GM12878 (cell line): ENCODE measurements at regions not wholly inside any gene's neighbourhood (a gene's known extent, or its start where the extent isn't known, plus 50 kb on each side); places are given as distances from the start of the nearest gene placed in this dataset.

Source experiments
- ATAC-seq: fragments of 200-7000 bp; cut with Tn5 transposase; 3 replicates; pipeline ENCODE4 v1.9.1; 2020; ENCODE audit warnings: mild to moderate bottlenecking, moderate library complexity
- BruUV-seq: library from RNA; stranded (reverse); fragments of 400-500 nt; replicated peaks from 2 replicates; lab custom pipeline; 2021; lab: Mats Ljungman, UMichigan
- CTCF ChIA-PET: fragments of 300-600 bp; sonication (Branson Sonifier 250); formaldehyde crosslinking; extraction: SDS; loops from one replicate; lab custom pipeline; 2021; ENCODE audit warnings: inconsistent platforms; lab: Yijun Ruan, JAX
- POLR2A ChIA-PET: fragments of 350-600 bp; formaldehyde crosslinking; extraction: SDS; loops from one replicate; lab custom pipeline; 2021; ENCODE audit warnings: inconsistent platforms; lab: Charles Lee
- RAD21 ChIA-PET: fragments of 300-600 bp; sonication (Branson Sonifier 250); formaldehyde crosslinking; loops from one replicate; lab custom pipeline; 2023; ENCODE audit warnings: antibody characterized with exemption; ENCODE audit not compliant: unreplicated experiment; lab: Charles Lee
- SMC1A ChIA-PET: fragments of 300-600 bp; sonication (Branson Sonifier 250); formaldehyde crosslinking; loops from one replicate; lab custom pipeline; 2023; ENCODE audit not compliant: unreplicated experiment, uncharacterized antibody; lab: Charles Lee
- DNase-seq: peaks from one replicate; pipeline ENCODE4 v3.0.0-alpha.2; 2011; ENCODE audit warnings: low read depth, low spot score
- FAIRE-seq: peaks from 3 replicates; lab custom pipeline; 2011; peaks lifted over from hg19 to GRCh38; lab: Jason Lieb, UNC
- H2AFZ ChIP-seq: 2 replicates; pipeline ENCODE4 v1.6.0; 2011; ENCODE audit warnings: low read depth, low read length, control low read depth; ENCODE audit not compliant: control insufficient read depth
- H3K27ac ChIP-seq: 2 replicates; pipeline ENCODE4 v1.5.1; 2011; ENCODE audit warnings: control low read depth; ENCODE audit not compliant: control insufficient read depth, insufficient read depth
- H3K27me3 ChIP-seq, 2 experiments: replicated peaks in 1 of 2; 2 replicates each; pipeline versions ENCODE4 v1.6.0 to v1.6.1; 2011; ENCODE audit warnings: low read length in 1 of 2; ENCODE audit not compliant: control insufficient read depth in 2 of 2, insufficient read depth in 2 of 2
- H3K36me3 ChIP-seq, 2 experiments: 2 replicates each; pipeline ENCODE4 v1.5.1; 2011; ENCODE audit warnings: low read length in 1 of 2; ENCODE audit not compliant: control insufficient read depth in 2 of 2, insufficient read depth in 2 of 2
- H3K4me1 ChIP-seq: 2 replicates; pipeline ENCODE4 v1.6.1; 2011; ENCODE audit warnings: mild to moderate bottlenecking, low read length, moderate library complexity, mixed read lengths; ENCODE audit not compliant: control insufficient read depth, insufficient read depth
- H3K4me2 ChIP-seq: 2 replicates; pipeline ENCODE4 v1.6.0; 2011; ENCODE audit warnings: control low read depth; ENCODE audit not compliant: control insufficient read depth, insufficient read depth
- H3K4me3 ChIP-seq: fragments of 200-600 bp; sonication (generic); 2 replicates; pipeline ENCODE4 v1.5.1; 2016
- H3K79me2 ChIP-seq: 2 replicates; pipeline ENCODE4 v1.6.0; 2011; ENCODE audit warnings: low read length; ENCODE audit not compliant: control insufficient read depth, insufficient read depth
- H3K9ac ChIP-seq: 2 replicates; pipeline ENCODE4 v1.8.0; 2011; ENCODE audit warnings: low read length, control low read depth, mixed read lengths; ENCODE audit not compliant: control insufficient read depth, insufficient read depth
- H3K9me3 ChIP-seq: replicated peaks from 3 replicates; pipeline ENCODE4 v1.5.1; 2011; ENCODE audit warnings: mild to moderate bottlenecking, low read length; ENCODE audit not compliant: control insufficient read depth, insufficient read depth
- H4K20me1 ChIP-seq: 2 replicates; pipeline ENCODE4 v1.6.0; 2011; ENCODE audit not compliant: control insufficient read depth, insufficient read depth
- BACH1 ChIP-seq: fragments of 450-650 bp; IDR thresholded peaks from 2 replicates; pipeline ENCODE4 v1.6.1; 2017; ENCODE audit warnings: mild to moderate bottlenecking, borderline replicate concordance
- BCL11A ChIP-seq: IDR thresholded peaks from 2 replicates; pipeline ENCODE4 v1.6.1; 2011; ENCODE audit warnings: low read depth, low read length
- CUX1 ChIP-seq: IDR thresholded peaks from 2 replicates; pipeline ENCODE4 v1.6.1; 2012; ENCODE audit warnings: improper control_type of control experiment, low read depth, low read length; ENCODE audit not compliant: insufficient replicate concordance
- HDGF ChIP-seq: fragments of 450-650 bp; IDR thresholded peaks from 2 replicates; pipeline ENCODE4 v1.6.1; 2016; ENCODE audit warnings: antibody characterized with exemption
- PKNOX1 ChIP-seq: fragments of 450-650 bp; IDR thresholded peaks from 2 replicates; pipeline ENCODE4 v1.6.1; 2016; ENCODE audit warnings: mild to moderate bottlenecking
- SIN3A ChIP-seq: IDR thresholded peaks from 2 replicates; pipeline ENCODE4 v1.6.1; 2012; ENCODE audit warnings: low read depth, low read length, improper control_type of control experiment
- SMC3 ChIP-seq: IDR thresholded peaks from 2 replicates; pipeline ENCODE4 v1.6.1; 2011; ENCODE audit warnings: low read length, improper control_type of control experiment, borderline replicate concordance
- STAT3 ChIP-seq: IDR thresholded peaks from 2 replicates; pipeline ENCODE4 v1.6.1; 2011; ENCODE audit warnings: low read depth, low read length, improper control_type of control experiment
- SUPT20H ChIP-seq: IDR thresholded peaks from 2 replicates; pipeline ENCODE4 v1.6.1; 2011; ENCODE audit warnings: low read depth, mild to moderate bottlenecking, low read length, moderate library complexity, borderline replicate concordance; ENCODE audit not compliant: control insufficient read depth
- TBL1XR1 ChIP-seq: IDR thresholded peaks from 2 replicates; pipeline ENCODE4 v1.6.1; 2012; ENCODE audit warnings: low read depth, low read length, improper control_type of control experiment
- TCF3 ChIP-seq: IDR thresholded peaks from 2 replicates; pipeline ENCODE4 v1.6.1; 2012; ENCODE audit warnings: low read depth, mild to moderate bottlenecking, low read length, borderline replicate concordance; ENCODE audit not compliant: insufficient read depth
- ZBED1 ChIP-seq: IDR thresholded peaks from 2 replicates; pipeline ENCODE4 v1.6.1; 2016; ENCODE audit warnings: borderline replicate concordance
- ZNF384 ChIP-seq: IDR thresholded peaks from 2 replicates; pipeline ENCODE4 v1.6.1; 2012; ENCODE audit warnings: low read depth, mild to moderate bottlenecking, low read length, improper control_type of control experiment, borderline replicate concordance
- WGBS: methylation state at CpG from one replicate; pipeline ENCODE4 v1.1.6; 2016; ENCODE audit warnings: low lambda C conversion rate; ENCODE audit not compliant: insufficient replicate concordance, insufficient coverage; ENCODE audit errors: missing lambda C conversion rate; 5-methylcytosine and 5-hydroxymethylcytosine counted together
- in situ Hi-C: fragments of 300-500 bp; cut with MboI; formaldehyde crosslinking; loops from 9 replicates; pipeline ENCODE4 v1.14.3; 2018; ENCODE audit warnings: mixed read lengths
- intact Hi-C: fragments of 100-400 bp; cut with micrococcal nuclease; formaldehyde crosslinking; loops from one replicate; pipeline ENCODE4 v1.14.2; 2022; ENCODE audit not compliant: unreplicated experiment
- TF ChIP-seq, protein P1 (sequence below): fragments of 450-650 bp; formaldehyde crosslinking; IDR thresholded peaks from 2 replicates; pipeline ENCODE4 v1.4.0; 2022; ENCODE audit warnings: mild to moderate bottlenecking, moderate library complexity
- TF ChIP-seq, protein P2 (sequence below): IDR thresholded peaks from 2 replicates; pipeline ENCODE4 v1.6.1; 2011; ENCODE audit warnings: borderline replicate concordance, low read depth, mild to moderate bottlenecking, moderate library complexity, mixed read lengths, low read length; ENCODE audit not compliant: insufficient read depth; ENCODE audit errors: extremely low read length

GRCh38 chr2:221272729-221273128 is 299.4 kb downstream of the EPHA4 start:
- no peak overlapping the region for H3K4me2 ChIP-seq
- no peak overlapping the region for H3K4me3 ChIP-seq
- FAIRE-seq: no peak
- in situ Hi-C loops (no loop called here), intact Hi-C loops (no loop called here)
- RAD21 ChIA-PET: no interaction called here
- no peaks in the 10 kb centered on the region for H4K20me1 ChIP-seq
- POLR2A ChIA-PET: no interaction called here
- CTCF ChIA-PET: no interaction called here
- H3K79me2 ChIP-seq: no peaks in the 10 kb centered on the region
- SMC1A ChIA-PET: no interaction called here
- H2AFZ ChIP-seq: no peak overlapping the region
- DNase-seq: no peak
- TF ChIP-seq SIN3A (no peak), CUX1 (no peak), ZBED1 (no peak), BACH1 (no peak), PKNOX1 (no peak), STAT3 (no peak), SUPT20H (no peak), ZNF384 (no peak), TBL1XR1 (no peak), BCL11A (no peak), HDGF (no peak), TCF3 (no peak), SMC3 (no peak)
- TF ChIP-seq, protein P1, sequence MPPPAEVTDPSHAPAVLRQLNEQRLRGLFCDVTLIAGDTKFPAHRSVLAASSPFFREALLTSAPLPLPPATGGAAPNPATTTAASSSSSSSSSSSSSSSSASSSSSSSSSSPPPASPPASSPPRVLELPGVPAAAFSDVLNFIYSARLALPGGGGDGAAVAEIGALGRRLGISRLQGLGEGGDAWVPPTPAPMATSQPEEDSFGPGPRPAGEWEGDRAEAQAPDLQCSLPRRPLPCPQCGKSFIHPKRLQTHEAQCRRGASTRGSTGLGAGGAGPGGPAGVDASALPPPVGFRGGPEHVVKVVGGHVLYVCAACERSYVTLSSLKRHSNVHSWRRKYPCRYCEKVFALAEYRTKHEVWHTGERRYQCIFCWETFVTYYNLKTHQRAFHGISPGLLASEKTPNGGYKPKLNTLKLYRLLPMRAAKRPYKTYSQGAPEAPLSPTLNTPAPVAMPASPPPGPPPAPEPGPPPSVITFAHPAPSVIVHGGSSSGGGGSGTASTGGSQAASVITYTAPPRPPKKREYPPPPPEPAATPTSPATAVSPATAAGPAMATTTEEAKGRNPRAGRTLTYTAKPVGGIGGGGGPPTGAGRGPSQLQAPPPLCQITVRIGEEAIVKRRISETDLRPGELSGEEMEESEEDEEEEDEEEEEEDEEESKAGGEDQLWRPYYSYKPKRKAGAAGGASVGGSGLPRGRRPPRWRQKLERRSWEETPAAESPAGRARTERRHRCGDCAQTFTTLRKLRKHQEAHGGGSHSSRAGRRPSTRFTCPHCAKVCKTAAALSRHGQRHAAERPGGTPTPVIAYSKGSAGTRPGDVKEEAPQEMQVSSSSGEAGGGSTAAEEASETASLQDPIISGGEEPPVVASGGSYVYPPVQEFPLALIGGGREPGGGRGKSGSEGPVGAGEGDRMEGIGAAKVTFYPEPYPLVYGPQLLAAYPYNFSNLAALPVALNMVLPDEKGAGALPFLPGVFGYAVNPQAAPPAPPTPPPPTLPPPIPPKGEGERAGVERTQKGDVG (CRISPR knock-in tag): no peak
- TF ChIP-seq, protein P2, sequence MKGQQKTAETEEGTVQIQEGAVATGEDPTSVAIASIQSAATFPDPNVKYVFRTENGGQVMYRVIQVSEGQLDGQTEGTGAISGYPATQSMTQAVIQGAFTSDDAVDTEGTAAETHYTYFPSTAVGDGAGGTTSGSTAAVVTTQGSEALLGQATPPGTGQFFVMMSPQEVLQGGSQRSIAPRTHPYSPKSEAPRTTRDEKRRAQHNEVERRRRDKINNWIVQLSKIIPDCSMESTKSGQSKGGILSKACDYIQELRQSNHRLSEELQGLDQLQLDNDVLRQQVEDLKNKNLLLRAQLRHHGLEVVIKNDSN: no peak
- H3K27me3 ChIP-seq: no peaks in the 10 kb centered on the region
- H3K9ac ChIP-seq: no peak overlapping the region
- 32% methylated on average over 3 of the region's 3 CpGs for WGBS
- H3K9me3 ChIP-seq: no peaks in the 10 kb centered on the region
- no peak overlapping the region for H3K27ac ChIP-seq
- no peak for ATAC-seq
- no TSS peak for BruUV-seq
- no peaks in the 10 kb centered on the region for H3K4me1 ChIP-seq
- no peaks in the 10 kb centered on the region for H3K36me3 ChIP-seq
